HG03135 (cell line): ENCODE measurements at regions not wholly inside any gene's neighbourhood (a gene's known extent, or its start where the extent isn't known, plus 50 kb on each side); places are given as distances from the start of the nearest gene placed in this dataset.

ENCODE experiments used
- ATAC-seq: cut with Tn5 transposase; IDR thresholded peaks from one replicate; pipeline ENCODE4 v1.9.1; 2021; ENCODE audit warnings: mild to moderate bottlenecking, moderate library complexity; ENCODE audit not compliant: unreplicated experiment

DNA sequence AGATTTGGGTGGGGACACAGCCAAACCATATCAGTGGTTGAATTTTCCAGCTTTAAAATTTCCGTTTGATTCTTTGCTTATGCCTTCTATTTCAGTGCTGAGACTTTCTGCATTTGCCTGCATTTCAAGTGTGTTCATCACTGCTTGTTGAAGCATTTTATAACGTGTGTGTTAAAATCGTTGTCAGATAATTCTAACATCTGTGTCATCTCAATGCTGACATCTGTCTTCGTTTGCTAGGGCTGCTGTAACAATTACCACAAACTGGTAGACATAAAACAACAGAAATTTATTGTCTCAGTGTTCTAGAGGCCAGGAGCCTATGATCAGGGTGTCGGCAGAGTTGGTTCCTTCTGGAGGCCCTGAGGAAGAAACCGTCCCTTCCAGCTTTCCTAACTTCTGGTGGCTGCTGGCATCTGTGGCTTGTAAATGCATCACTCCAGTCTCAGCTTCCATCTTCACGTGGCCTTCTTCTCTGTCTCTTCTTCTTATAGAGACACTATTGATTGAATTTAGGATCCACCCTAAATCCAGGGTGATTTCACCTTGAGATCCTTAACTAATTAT, 71.1 kb upstream of the SDK1 start:
- no peak for ATAC-seq

GRCh38 chr7:3230908-3231307, 70.1 kb upstream of the SDK1 start:
- no peak for ATAC-seq

GRCh38 chr7:3232228-3232627, 68.8 kb upstream of the SDK1 start:
- ATAC-seq = no peak

GRCh38 chr7:3233301-3233700, 67.8 kb upstream of the SDK1 start:
- no peak for ATAC-seq

GRCh38 chr7:3234051-3234450, 67.0 kb upstream of the SDK1 start:
- no peak for ATAC-seq

DNA sequence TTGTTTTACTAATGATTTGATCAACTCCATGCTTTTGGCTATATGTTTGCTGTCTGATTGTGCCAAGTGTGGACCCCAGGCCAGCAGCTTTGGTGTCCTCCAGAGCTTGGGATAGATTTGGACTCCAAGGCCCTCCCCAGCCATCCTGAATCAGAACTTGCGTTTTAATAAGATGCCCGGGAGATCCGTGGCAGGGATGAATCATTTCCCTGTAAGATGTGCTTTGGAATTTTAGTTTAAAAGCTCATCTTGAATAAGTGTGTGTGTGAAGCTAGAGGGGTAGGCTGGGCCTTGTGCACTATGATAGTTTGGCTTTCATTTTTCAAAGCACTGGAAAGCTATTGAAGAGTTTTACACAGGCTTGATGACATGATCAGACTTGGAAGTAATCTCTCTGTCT, 66.2 kb upstream of the SDK1 start:
- no peak for ATAC-seq

GRCh38 chr7:3235322-3235721, 65.7 kb upstream of the SDK1 start:
- no peak for ATAC-seq

DNA sequence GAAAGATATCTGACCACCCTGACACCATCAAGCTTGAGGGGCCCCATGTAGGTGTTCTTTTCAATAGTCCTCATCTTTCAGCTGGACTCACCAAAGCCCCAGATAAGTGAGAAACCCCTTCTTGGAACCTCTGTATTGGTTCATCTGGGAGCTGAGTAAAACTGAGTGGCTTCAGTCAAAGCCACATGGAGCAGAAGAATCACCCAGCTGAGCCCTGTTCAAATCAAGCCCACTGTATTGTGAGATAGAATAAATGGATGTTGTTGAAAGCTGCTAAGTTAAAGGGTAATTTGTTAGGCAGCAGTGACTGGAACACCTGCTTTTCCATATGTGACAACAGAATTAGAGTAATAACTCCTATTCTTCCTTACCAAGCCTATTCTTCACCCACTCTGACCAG, 64.8 kb upstream of the SDK1 start:
- ATAC-seq = no peak

DNA sequence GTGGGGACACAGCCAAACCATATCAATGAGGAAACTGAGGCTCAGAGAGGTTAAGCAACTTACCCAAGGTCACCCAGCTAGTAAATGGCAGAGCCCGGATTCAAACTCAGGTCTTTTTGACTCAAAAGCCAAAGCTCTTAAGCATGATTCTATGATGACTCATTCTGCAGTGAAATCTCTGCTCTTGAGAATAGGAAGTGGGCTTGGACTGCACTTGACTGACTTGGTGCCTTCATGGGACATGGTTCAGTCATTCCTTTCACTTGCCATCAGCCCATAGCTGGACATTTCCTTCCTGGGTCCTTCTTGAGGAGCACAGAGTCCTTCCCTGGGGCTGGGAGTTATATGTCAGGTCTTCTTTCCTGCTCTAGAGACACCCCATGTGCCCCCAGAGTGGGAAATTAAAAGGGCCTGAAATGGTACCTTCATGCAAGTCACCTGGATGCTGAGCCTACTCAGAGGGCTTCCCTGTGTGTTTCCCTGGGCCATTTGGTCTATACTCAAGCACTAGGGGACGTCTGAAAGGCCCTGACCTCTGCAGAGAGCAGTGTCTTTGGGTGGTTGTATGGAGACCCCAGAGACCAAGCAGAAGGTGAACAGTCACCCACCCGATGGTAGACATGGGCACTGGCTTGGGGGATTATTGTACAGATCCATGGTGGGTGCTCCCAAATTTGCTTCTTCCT, 62.4 kb upstream of the SDK1 start:
- no peak for ATAC-seq

- no peak for ATAC-seq
These were observed 61.8 kb upstream of the SDK1 start for GRCh38 chr7:3239291-3239691.

DNA sequence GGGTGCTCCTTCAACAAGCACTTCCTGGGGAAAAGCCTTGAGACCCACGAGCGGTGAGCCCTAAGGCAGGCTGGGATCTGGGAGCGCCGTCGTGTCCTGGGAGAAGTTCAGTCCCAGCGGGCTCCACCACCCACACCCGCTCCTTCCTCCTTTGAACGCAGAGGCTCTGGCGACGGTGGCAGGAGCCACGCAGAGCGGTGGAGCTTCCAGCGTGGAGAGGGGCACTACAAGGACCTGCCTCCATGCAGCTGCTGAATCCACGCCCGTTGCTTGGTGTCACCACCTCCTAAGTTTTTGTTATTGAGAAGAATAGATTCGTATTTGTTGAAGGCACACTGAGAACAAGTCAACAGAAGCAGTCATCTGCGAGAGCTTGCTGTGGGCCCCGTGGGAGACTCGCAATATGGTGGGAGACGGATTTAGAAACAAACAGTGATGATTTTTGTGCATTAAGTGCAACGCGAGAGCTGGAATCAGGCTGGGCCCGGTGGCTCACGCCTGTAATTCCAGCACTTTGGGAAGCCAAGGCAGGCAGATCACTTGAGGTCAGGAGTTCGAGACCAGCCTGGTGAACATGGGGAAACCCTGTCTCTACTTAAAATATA, 60.1 kb upstream of the SDK1 start:
- ATAC-seq = no peak

- no peak for ATAC-seq
These were observed 59.3 kb upstream of the SDK1 start for GRCh38 chr7:3241686-3242258.

DNA sequence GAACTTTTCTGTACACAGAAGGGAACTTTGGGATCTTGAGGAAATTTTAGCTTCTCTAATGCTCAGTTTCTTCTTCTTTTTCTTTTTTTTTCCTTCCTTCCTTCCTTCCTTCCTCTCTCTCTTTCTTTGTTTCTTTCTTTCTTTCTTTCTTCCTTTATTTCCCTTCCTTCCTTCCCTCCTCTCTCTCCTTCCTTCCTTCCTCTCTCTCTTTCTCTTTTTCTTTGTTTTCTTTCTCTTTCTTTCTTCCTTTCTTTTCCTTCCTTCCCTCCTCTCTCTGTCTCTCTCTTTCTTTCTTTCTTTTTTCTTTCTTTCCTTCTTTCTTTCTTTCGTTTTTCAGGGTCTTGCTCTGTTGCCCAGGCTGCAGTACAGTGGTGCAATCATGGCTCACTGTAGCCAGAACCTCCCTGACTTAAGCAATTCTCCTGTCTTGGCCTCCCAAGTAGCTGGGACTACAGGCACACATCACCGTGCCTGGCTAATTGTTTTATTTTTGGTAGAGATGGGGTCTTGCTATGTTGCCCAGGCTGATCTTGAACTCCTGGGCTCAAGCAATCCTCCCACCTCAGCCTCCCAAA, 58.6 kb upstream of the SDK1 start:
- no peak for ATAC-seq

DNA sequence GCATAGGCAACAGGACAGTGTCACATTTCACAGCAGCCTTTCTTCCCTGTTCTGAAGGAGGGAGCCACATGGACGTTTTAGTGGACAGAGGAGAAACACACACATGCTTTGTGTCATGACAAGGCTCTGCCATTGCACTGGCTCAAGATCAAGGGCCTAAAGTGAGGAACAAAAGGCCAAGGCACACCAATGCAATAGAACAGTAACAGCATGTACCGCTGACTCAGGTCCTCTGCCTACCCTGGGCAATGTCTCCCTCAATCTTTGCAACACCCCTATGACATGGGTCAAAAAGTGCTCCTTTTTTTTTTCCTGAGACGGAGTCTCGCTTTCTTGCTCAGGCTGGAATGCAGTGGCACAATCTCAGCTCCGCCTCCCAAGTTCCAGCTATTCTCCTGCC, 57.8 kb upstream of the SDK1 start:
- ATAC-seq = no peak

- ATAC-seq = no peak
These were observed 57.4 kb upstream of the SDK1 start for GRCh38 chr7:3243680-3244079.

DNA sequence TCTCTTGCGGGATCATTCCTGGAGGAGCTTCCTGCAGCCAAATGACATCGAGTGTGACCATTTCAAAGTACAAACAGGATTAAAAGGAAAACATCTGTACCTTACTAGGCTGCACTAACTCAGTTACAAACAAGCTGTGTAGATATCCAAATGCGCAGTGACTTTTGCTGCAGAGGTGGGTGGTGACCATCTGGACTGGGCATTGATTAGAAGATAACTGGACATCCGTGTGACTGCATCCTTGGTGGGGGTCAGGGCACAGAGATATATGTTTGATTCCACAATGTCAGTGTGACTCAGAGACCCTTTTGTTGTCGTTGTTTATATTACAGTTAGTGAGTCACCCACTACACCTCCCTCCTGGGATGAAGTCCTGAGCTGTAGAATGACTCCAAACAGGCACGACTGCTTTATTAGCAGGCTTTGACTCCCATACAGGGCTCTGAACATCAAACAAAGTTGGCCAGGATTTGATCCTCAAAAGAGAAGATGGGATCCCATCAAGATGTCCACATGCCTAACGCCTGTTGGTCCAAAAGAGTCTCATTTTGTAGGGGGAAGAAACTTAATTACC, 56.7 kb upstream of the SDK1 start:
- no peak for ATAC-seq

GRCh38 chr7:3245077-3245476, 56.0 kb upstream of the SDK1 start:
- ATAC-seq = no peak

DNA sequence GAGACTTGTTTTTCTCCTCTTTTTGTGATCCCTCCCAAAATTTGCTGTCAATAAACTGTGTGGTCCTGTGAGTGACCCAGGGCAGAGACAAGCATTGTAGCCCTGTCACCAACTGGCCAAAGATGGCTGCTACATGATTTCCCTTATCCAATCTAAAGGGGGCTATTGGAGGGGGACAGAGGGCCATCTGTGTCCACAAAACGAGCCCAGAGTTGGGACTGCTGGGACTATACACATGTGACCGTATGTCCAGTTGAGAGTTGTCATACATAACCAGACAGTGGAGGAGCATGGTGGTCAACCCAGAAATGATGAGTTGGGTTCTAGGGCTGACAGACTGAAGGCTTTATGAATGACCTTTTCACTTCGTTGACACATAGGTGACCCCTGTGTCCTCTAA, 55.3 kb upstream of the SDK1 start:
- ATAC-seq = no peak

GRCh38 chr7:3246127-3246526, 54.9 kb upstream of the SDK1 start:
- no peak for ATAC-seq

DNA sequence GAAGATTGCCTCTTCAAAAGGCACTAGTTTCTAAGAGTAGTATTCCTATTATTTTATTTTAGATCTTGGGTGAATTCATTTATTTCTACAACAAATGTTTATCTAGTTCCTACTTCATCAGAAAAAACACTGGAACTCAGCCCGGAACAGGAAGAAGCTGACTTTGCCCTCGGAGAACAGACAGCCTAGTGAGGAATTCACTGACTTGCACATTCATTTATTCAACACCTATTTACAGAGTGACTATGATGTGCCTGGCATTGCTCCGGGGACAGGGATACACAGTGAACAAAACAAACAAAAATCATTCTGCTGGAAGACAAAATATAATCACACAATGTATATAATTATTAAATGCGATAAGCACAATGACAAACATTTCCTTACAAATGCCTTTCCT, 54.4 kb upstream of the SDK1 start:
- ATAC-seq = no peak

- ATAC-seq = no peak
These were observed 50.3 kb upstream of the SDK1 start for GRCh38 chr7:3250725-3251124.
